ENCODE measurements at regions not wholly inside any gene's neighbourhood (a gene's known extent, or its start where the extent isn't known, plus 50 kb on each side); places are given as distances from the start of the nearest gene placed in this dataset.

DNA sequence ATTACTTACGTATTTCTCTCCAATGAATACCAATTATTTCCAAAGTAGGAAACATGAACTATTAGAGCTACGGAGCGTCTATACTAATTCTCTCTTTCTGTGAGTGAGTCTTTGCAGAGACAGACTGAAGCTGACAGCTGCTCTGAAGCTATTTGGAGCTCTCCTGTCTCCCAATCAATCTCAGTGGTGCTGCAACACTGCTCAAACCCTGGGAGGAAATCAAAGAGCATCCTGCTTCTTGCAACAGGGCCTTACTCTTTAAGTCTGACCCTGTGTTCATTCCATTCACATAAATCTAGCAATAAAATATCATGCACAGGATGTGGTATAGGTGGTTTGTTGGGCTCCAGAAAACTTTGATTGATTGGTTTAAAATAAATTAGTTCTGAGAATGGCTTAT, 685.7 kb upstream of the IGFBP3 start (continued):
- TF ChIP-seq SP1 (IDR thresholded peaks at IDR 0.05; ENCODE audit: low read depth): no peak

DNA sequence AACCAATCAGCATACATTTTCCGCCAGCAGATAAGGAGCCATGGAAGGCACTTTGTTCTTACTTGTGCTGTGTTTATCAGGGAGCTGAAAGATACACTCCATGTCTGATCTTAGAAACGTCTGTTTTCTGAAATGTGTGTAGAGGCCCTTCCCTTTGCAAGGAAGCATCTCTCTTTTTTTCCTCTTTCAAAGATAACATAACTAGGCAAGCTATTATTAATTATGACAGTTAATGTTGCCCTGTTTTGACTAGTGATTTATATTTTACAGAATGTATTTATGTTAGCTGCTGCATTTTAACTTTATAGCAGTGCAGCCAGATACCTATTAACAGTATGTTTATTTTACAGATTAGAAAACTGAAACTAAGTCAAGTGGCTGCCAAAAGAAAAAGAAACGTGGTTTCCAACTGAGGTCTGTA, 683.2 kb upstream of the IGFBP3 start:
- ATAC-seq: no peak
- no peak for DNase-seq (ENCODE audit: low read depth, low spot score)
- TF ChIP-seq, protein P1, sequence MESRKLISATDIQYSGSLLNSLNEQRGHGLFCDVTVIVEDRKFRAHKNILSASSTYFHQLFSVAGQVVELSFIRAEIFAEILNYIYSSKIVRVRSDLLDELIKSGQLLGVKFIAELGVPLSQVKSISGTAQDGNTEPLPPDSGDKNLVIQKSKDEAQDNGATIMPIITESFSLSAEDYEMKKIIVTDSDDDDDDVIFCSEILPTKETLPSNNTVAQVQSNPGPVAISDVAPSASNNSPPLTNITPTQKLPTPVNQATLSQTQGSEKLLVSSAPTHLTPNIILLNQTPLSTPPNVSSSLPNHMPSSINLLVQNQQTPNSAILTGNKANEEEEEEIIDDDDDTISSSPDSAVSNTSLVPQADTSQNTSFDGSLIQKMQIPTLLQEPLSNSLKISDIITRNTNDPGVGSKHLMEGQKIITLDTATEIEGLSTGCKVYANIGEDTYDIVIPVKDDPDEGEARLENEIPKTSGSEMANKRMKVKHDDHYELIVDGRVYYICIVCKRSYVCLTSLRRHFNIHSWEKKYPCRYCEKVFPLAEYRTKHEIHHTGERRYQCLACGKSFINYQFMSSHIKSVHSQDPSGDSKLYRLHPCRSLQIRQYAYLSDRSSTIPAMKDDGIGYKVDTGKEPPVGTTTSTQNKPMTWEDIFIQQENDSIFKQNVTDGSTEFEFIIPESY (IDR thresholded peaks at IDR 0.05; ENCODE audit: extremely low read depth, insufficient replicate concordance, low read length): no peak
- TF ChIP-seq SP1 (IDR thresholded peaks at IDR 0.05; ENCODE audit: low read depth): no peak
- TF ChIP-seq EGR1 (IDR thresholded peaks at IDR 0.05; ENCODE audit: low read depth): no peak
- no peak for TF ChIP-seq SIN3A (IDR thresholded peaks at IDR 0.05; ENCODE audit: low read depth)
- no peak for TF ChIP-seq ELF1 (IDR thresholded peaks at IDR 0.05; ENCODE audit: borderline replicate concordance, low read depth)
- no peak for TF ChIP-seq ZFX (IDR thresholded peaks at IDR 0.05)
- no peak for TF ChIP-seq JUND (IDR thresholded peaks at IDR 0.05)
- TF ChIP-seq POLR2A (IDR thresholded peaks at IDR 0.05; ENCODE audit: borderline replicate concordance, extremely low read depth, insufficient read depth, insufficient read length): no peak
- TF ChIP-seq, protein P2, sequence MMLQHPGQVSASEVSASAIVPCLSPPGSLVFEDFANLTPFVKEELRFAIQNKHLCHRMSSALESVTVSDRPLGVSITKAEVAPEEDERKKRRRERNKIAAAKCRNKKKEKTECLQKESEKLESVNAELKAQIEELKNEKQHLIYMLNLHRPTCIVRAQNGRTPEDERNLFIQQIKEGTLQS (IDR thresholded peaks at IDR 0.05): no peak
- no peak for TF ChIP-seq FOSL1 (IDR thresholded peaks at IDR 0.05; ENCODE audit: low read depth)
- intact Hi-C loops (cut with micrococcal nuclease): no loop called here
- ChIA-PET POLR2A (no interaction called here), RAD21 (ENCODE audit: low non-redundant PET in 1 of 2, low total read pairs in 2 of 2, uncharacterized antibody in 2 of 2, unreplicated experiment in 2 of 2) (no interaction called here), CTCF (no interaction called here)
- Histone ChIP-seq H3K4me2 (ENCODE audit: low read length) (no peak overlapping the region), H3K9ac (ENCODE audit: low read length) (no peak overlapping the region), H3K9me3 (ENCODE audit: control insufficient read depth in 1 of 2, insufficient read depth in 1 of 2, low read depth in 1 of 2, low read length in 2 of 2) (no peaks in the 10 kb centered on the region), H3K27ac (ENCODE audit: low read depth, low read length) (no peak overlapping the region), H3K4me1 (ENCODE audit: control insufficient read depth in 1 of 2, insufficient read depth in 2 of 2, low read length in 2 of 2) (no peaks in the 10 kb centered on the region), H3K4me3 (replicated peaks in 1 of 2; ENCODE audit: low read depth in 1 of 2, low read length in 2 of 2) (no peak overlapping the region), H3K79me2 (ENCODE audit: insufficient read depth, low read length) (no peaks in the 10 kb centered on the region), H4K20me1 (ENCODE audit: insufficient read depth) (no peaks in the 10 kb centered on the region), H3K9me2 (ENCODE audit: insufficient read depth) (no peaks in the 10 kb centered on the region), H2AFZ (ENCODE audit: low read depth, low read length, poor library complexity, severe bottlenecking) (no peak overlapping the region), H3K27me3 (ENCODE audit: insufficient read depth, low read length) (no peaks in the 10 kb centered on the region), H3K36me3 (ENCODE audit: control insufficient read depth in 1 of 2, insufficient read depth in 2 of 2, low read length in 2 of 2) (no peaks in the 10 kb centered on the region)
- no TSS peak for BruUV-seq (replicated peaks)
